ENCODE measurements at regions not wholly inside any gene's neighbourhood (a gene's known extent, or its start where the extent isn't known, plus 50 kb on each side); places are given as distances from the start of the nearest gene placed in this dataset.

DNA sequence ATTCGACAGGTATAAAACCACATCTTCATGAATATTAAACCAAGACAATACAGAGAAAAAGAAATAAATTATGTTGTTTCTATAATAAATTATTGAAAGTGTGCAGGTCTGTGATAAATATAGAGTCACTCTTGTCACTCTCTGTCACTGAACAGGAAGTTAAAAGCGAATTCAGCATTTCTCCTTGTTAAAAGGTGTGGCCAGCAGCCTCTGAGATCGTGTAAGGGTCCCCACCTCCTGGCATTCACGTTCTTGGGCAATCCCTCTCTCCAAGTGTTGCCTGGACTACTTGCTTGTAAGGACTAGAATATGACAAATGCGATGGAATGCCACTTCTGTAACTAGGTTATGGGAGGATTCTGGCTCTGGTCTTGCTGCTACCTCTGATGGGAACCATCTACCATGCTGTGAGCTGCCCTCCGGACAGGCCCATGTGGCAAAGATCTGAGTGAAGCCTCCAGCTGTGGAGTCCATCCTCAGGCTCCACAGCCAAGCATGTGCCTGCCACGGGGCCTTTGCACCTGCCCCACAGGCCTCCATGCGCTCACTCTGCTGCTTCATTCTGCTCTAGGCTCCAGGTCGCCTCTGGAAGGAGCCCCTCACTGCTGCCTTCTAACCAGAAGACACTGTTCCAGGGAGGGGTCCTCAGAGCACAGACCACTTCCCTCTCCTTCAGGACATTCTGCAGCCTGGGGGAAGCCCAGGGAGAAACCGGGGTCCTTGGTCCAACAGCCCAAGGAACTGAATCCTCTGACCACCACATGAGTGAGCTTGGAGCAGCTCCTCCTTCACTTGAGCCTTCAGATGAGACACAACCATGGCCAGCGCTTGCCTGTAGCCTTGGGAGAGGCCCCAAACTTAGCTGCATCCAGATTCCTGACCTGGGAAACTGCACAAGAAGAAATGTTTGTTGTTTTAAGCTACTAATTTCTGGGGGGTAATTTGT lies 202.9 kb upstream of the HDAC4 start:
- ChIA-PET POLR2A (no interaction called here), CTCF (no interaction called here)
- 90% methylated on average over 8 of the region's 11 CpGs for WGBS (ENCODE audit: insufficient coverage)
- H3K27me3 ChIP-seq (replicated peaks in 2 of 5; ENCODE audit: control insufficient read depth in 4 of 5, insufficient read depth in 5 of 5, low read length in 4 of 5), result no peaks in the 10 kb centered on the region
- H3K4me3 ChIP-seq (ENCODE audit: control insufficient read depth in 1 of 7, extremely low read depth in 1 of 7, insufficient read depth in 4 of 7, low read depth in 2 of 7, low read length in 6 of 7), result no peak overlapping the region
- H3K27ac ChIP-seq (ENCODE audit: insufficient read depth in 1 of 2, low read depth in 1 of 2, low read length in 2 of 2, poor library complexity in 1 of 2, severe bottlenecking in 2 of 2), result no peak overlapping the region
- peaks cover 0 to 3% (median 0%) of the 10 kb centered on the region in 5 experiments for H3K9me3 ChIP-seq (ENCODE audit: control extremely low read depth in 1 of 5, control insufficient read depth in 4 of 5, insufficient read depth in 2 of 5, low read depth in 1 of 5, low read length in 4 of 5)
- H3K4me1 ChIP-seq (ENCODE audit: control extremely low read depth in 1 of 4, control insufficient read depth in 4 of 4, insufficient read depth in 4 of 4, low read length in 3 of 4), result peaks cover 0 to 25% (median 5%) of the 10 kb centered on the region in 4 experiments
- no peak for DNase-seq
- H3K36me3 ChIP-seq (ENCODE audit: control insufficient read depth in 4 of 4, insufficient read depth in 4 of 4, low read length in 3 of 4), result no peaks in the 10 kb centered on the region

DNA sequence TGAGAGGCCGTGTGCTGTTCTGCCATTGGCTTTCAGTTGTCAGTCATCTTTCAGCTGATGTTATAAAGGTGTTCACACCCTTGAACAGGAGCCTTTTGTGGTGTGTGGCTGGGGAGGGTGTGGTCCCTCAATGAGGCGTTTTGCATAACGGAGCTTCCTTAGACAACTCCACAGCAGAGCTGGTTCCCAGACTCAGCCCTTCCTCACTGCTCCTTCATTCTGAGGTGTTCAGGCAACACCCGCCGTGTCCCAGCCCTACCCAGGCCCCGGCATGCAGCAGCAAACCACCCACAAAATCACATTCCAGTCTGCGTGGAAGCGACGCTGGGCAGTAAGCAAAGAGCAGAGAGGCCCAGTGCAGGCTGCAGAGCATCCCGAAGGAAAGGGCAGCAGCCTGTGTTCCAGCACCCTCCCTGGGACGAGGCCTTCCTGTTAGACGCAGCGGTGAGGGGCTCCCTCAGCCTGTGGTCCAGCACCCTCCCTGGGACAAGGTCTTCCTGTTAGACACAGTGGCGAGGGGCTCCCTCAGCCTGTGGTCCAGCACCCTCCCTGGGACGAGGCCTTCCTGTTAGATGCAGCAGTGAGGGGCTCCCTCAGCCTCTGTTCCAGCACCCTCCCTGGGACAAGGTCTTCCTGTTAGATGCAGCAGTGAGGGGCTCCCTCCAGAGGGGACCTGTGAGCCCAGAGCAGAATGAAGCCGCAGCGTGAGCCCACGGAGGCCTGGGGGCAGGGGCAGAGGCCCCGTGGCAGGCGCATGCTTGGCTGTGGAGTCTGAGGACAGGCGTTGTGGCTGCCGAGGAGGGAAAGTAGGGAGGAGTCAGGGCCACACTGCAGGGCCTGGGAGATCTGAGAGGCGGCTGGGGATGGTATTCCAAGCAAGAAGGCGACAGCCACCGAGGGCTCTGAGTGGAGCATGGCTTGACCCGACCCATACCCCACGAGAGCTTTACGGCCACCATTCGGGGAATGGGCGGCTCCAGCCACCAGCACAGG lies 201.8 kb upstream of the HDAC4 start:
- Histone ChIP-seq H3K27ac (ENCODE audit: insufficient read depth in 1 of 2, low read depth in 1 of 2, low read length in 2 of 2, poor library complexity in 1 of 2, severe bottlenecking in 2 of 2) (no peak overlapping the region), H3K36me3 (ENCODE audit: control insufficient read depth in 4 of 4, insufficient read depth in 4 of 4, low read length in 3 of 4) (no peaks in the 10 kb centered on the region), H3K4me1 (ENCODE audit: control extremely low read depth in 1 of 4, control insufficient read depth in 4 of 4, insufficient read depth in 4 of 4, low read length in 3 of 4) (peaks cover 0 to 19% (median 5%) of the 10 kb centered on the region in 4 experiments), H3K4me3 (ENCODE audit: control insufficient read depth in 1 of 7, extremely low read depth in 1 of 7, insufficient read depth in 4 of 7, low read depth in 2 of 7, low read length in 6 of 7) (no peak overlapping the region), H3K9me3 (ENCODE audit: control extremely low read depth in 1 of 5, control insufficient read depth in 4 of 5, insufficient read depth in 2 of 5, low read depth in 1 of 5, low read length in 4 of 5) (peaks cover 0 to 3% (median 0%) of the 10 kb centered on the region in 5 experiments), H3K27me3 (replicated peaks in 2 of 5; ENCODE audit: control insufficient read depth in 4 of 5, insufficient read depth in 5 of 5, low read length in 4 of 5) (no peaks in the 10 kb centered on the region)
- 95% methylated on average over 30 of the region's 30 CpGs for WGBS (ENCODE audit: insufficient coverage)
- POLR2A ChIA-PET, result no interaction called here
- CTCF ChIA-PET, result no interaction called here
- no peak for DNase-seq

DNA sequence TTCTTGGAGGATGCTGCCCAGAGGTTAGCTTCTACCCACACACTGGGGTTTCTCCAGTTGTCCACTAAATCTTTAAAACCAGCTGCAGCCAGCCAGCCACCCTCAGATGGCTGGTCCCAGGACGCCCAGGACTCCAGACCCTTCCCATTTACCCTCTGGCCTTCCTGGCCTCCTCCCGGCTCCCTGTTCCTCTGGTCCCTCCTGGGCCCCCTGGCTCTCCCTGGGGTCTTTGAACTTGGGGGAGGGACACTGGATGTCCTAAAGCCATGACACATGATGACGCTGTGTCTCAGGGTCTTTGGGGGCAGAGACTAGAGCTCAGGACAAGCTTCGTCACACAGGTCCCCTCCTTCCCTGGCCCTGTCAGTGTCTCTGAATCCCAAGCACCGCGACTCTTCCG lies 201.1 kb upstream of the HDAC4 start:
- Histone ChIP-seq H3K9me3 (ENCODE audit: control extremely low read depth in 1 of 5, control insufficient read depth in 4 of 5, insufficient read depth in 2 of 5, low read depth in 1 of 5, low read length in 4 of 5) (peaks cover 0 to 3% (median 0%) of the 10 kb centered on the region in 5 experiments), H3K27me3 (replicated peaks in 2 of 5; ENCODE audit: control insufficient read depth in 4 of 5, insufficient read depth in 5 of 5, low read length in 4 of 5) (no peaks in the 10 kb centered on the region), H3K4me1 (ENCODE audit: control extremely low read depth in 1 of 4, control insufficient read depth in 4 of 4, insufficient read depth in 4 of 4, low read length in 3 of 4) (peaks cover 0 to 14% (median 5%) of the 10 kb centered on the region in 4 experiments), H3K27ac (ENCODE audit: insufficient read depth in 1 of 2, low read depth in 1 of 2, low read length in 2 of 2, poor library complexity in 1 of 2, severe bottlenecking in 2 of 2) (no peak overlapping the region), H3K4me3 (ENCODE audit: control insufficient read depth in 1 of 7, extremely low read depth in 1 of 7, insufficient read depth in 4 of 7, low read depth in 2 of 7, low read length in 6 of 7) (no peak overlapping the region), H3K36me3 (ENCODE audit: control insufficient read depth in 4 of 4, insufficient read depth in 4 of 4, low read length in 3 of 4) (no peaks in the 10 kb centered on the region)
- WGBS (ENCODE audit: insufficient coverage), result 98% methylated on average over 6 of the region's 7 CpGs
- ChIA-PET CTCF (no interaction called here), POLR2A (no interaction called here)
- DNase-seq, result no peak

DNA sequence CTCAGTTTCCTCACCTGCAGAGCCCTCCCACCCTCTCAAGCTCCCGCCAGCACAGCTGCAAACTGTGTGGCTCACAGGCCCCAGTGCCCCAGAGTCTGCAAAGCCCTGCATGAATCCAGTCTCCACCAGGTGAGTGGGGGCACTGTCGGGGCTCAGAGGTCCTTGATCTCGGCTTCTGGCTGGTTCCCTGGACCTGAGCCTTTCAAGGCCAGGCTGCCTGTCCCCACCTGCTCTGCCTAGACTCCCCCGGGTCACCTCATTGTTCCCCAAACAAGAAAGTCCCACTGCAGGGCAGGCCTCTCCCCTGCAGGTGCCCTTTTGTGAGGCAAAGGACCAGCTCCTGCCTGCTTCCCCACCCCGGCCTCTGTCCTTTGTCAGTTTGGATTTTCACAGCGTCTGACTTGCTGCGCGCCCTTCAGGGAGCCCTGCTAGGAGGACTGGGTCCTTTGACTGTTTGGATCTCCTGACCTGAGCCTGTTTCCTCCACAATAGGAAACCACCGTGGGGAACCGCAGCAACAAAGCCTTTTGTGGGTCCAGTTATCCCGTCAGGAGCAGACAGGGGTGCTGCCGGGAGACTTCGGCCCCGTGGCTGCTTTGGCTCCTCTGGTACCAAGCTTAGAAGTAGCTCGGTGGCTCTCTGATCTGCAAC lies 200.5 kb upstream of the HDAC4 start:
- POLR2A ChIA-PET, result no interaction called here
- peaks cover 0 to 11% (median 5%) of the 10 kb centered on the region in 4 experiments for H3K4me1 ChIP-seq (ENCODE audit: control extremely low read depth in 1 of 4, control insufficient read depth in 4 of 4, insufficient read depth in 4 of 4, low read length in 3 of 4)
- peaks cover 0 to 3% (median 0%) of the 10 kb centered on the region in 5 experiments for H3K9me3 ChIP-seq (ENCODE audit: control extremely low read depth in 1 of 5, control insufficient read depth in 4 of 5, insufficient read depth in 2 of 5, low read depth in 1 of 5, low read length in 4 of 5)
- no peak overlapping the region for H3K4me3 ChIP-seq (ENCODE audit: control insufficient read depth in 1 of 7, extremely low read depth in 1 of 7, insufficient read depth in 4 of 7, low read depth in 2 of 7, low read length in 6 of 7)
- CTCF ChIA-PET, result no interaction called here
- H3K36me3 ChIP-seq (ENCODE audit: control insufficient read depth in 4 of 4, insufficient read depth in 4 of 4, low read length in 3 of 4), result no peaks in the 10 kb centered on the region
- H3K27me3 ChIP-seq (replicated peaks in 2 of 5; ENCODE audit: control insufficient read depth in 4 of 5, insufficient read depth in 5 of 5, low read length in 4 of 5), result no peaks in the 10 kb centered on the region
- 88% methylated on average over 14 of the region's 15 CpGs for WGBS (ENCODE audit: insufficient coverage)
- DNase-seq, result no peak
- H3K27ac ChIP-seq (ENCODE audit: insufficient read depth in 1 of 2, low read depth in 1 of 2, low read length in 2 of 2, poor library complexity in 1 of 2, severe bottlenecking in 2 of 2), result no peak overlapping the region

DNA sequence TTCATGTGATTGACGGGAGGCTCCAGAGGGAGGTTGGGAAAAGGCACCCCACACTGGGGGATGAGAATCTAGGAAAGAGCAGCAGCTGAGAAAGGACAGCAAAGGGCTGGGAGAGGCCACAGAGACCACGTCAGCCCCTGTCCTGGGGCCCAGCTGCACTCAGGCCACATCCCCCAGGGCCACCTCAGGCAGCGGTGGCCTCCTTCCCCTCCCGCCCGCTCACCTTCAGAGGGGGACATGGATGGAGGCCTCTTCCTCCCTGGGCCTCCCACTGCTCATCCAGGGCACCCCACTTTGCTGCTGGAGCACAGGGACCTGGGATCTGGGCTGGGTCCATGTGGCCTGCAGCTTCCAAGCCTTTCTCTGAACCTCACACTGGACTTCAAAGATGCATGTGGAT lies 199.8 kb upstream of the HDAC4 start:
- ChIA-PET CTCF (no interaction called here), POLR2A (no interaction called here)
- Histone ChIP-seq H3K4me3 (ENCODE audit: control insufficient read depth in 1 of 7, extremely low read depth in 1 of 7, insufficient read depth in 4 of 7, low read depth in 2 of 7, low read length in 6 of 7) (no peak overlapping the region), H3K36me3 (ENCODE audit: control insufficient read depth in 4 of 4, insufficient read depth in 4 of 4, low read length in 3 of 4) (no peaks in the 10 kb centered on the region), H3K9me3 (ENCODE audit: control extremely low read depth in 1 of 5, control insufficient read depth in 4 of 5, insufficient read depth in 2 of 5, low read depth in 1 of 5, low read length in 4 of 5) (peaks cover 0 to 3% (median 0%) of the 10 kb centered on the region in 5 experiments), H3K4me1 (ENCODE audit: control extremely low read depth in 1 of 4, control insufficient read depth in 4 of 4, insufficient read depth in 4 of 4, low read length in 3 of 4) (peaks cover 0 to 4% (median 2%) of the 10 kb centered on the region in 4 experiments), H3K27me3 (replicated peaks in 2 of 5; ENCODE audit: control insufficient read depth in 4 of 5, insufficient read depth in 5 of 5, low read length in 4 of 5) (no peaks in the 10 kb centered on the region), H3K27ac (ENCODE audit: insufficient read depth in 1 of 2, low read depth in 1 of 2, low read length in 2 of 2, poor library complexity in 1 of 2, severe bottlenecking in 2 of 2) (no peak overlapping the region)
- no peak for DNase-seq
- WGBS (ENCODE audit: insufficient coverage), result 100% methylated on average over 3 of the region's 5 CpGs

DNA sequence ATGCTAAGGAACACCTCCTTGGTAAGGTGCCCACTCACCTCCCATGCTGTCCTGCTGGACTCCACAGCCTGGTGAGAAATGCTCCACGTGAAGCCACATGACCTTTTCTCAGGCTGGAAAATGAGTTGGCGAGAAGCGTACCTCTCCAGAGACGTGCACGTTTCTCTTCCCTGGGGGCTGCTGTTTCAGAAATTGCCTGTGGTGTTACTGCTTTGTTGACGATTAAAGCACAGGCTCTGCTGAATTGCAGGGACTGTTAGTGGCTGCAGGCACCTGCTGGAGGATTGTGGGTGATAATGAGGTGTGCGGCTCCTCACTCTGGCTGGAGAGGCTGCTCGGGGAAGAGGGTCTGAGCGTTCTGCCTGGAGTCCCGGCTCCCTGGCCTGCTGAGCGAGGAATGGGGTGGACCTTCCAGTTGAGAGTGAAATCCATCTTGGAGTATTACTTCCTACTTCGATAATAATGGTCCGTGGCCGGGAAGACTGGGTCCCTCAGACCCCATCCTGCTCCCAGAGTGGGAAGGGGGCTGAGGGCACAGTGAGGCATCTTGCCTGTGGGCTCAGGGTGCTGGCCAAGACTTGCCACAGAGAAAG lies 199.3 kb upstream of the HDAC4 start:
- H3K4me3 ChIP-seq (ENCODE audit: control insufficient read depth in 1 of 7, extremely low read depth in 1 of 7, insufficient read depth in 4 of 7, low read depth in 2 of 7, low read length in 6 of 7), result no peak overlapping the region
- 96% methylated on average over 12 of the region's 14 CpGs for WGBS (ENCODE audit: insufficient coverage)
- H3K27me3 ChIP-seq (replicated peaks in 2 of 5; ENCODE audit: control insufficient read depth in 4 of 5, insufficient read depth in 5 of 5, low read length in 4 of 5), result no peaks in the 10 kb centered on the region
- CTCF ChIA-PET, result no interaction called here
- DNase-seq, result no peak
- peaks cover 0 to 3% (median 0%) of the 10 kb centered on the region in 5 experiments for H3K9me3 ChIP-seq (ENCODE audit: control extremely low read depth in 1 of 5, control insufficient read depth in 4 of 5, insufficient read depth in 2 of 5, low read depth in 1 of 5, low read length in 4 of 5)
- no peaks in the 10 kb centered on the region for H3K36me3 ChIP-seq (ENCODE audit: control insufficient read depth in 4 of 4, insufficient read depth in 4 of 4, low read length in 3 of 4)
- H3K27ac ChIP-seq (ENCODE audit: insufficient read depth in 1 of 2, low read depth in 1 of 2, low read length in 2 of 2, poor library complexity in 1 of 2, severe bottlenecking in 2 of 2), result no peak overlapping the region
- POLR2A ChIA-PET, result no interaction called here
- H3K4me1 ChIP-seq (ENCODE audit: control extremely low read depth in 1 of 4, control insufficient read depth in 4 of 4, insufficient read depth in 4 of 4, low read length in 3 of 4), result no peaks in the 10 kb centered on the region
